Hematopoietic multipotent progenitor cell treated with erythropoietin and hydrocortisone succinate and interleukin-3 and kit ligand, for 8 days (in vitro differentiated cells): ENCODE measurements at regions not wholly inside any gene's neighbourhood (a gene's known extent, or its start where the extent isn't known, plus 50 kb on each side); places are given as distances from the start of the nearest gene placed in this dataset.
"Not testable (repeated sequence)": the region's sequence is repeated elsewhere in the genome, so short reads cannot be mapped to it uniquely, and the experiment has no call there.

Experiments
- DNase-seq: peaks from one replicate; pipeline ENCODE4 v3.0.0-alpha.2; 2015

GRCh38 chr14:85016496-85016895 is 513.4 kb upstream of the FLRT2 start:
- DNase-seq: no peak

GRCh38 chr14:85023866-85024265 is 506.1 kb upstream of the FLRT2 start:
- not testable (repeated sequence) for DNase-seq

DNA sequence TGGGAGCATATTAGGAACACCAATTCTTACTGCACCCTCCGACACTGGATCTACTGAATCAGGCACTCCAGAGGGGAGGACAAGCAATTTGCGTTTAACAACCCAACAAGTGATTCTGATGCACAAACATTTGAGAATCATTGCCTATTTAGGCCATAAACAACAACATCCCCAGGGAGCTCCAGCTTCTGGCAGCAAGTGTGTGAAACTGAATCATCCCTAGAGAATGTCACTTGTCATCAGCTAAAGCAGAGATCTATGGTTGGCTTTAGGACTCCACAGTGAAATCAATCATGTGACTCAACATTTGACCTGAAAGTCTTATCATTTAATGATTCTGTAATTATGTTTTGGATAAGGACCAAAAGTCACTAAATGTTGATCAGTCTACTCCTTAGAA is 505.0 kb upstream of the FLRT2 start:
- no peak for DNase-seq

GRCh38 chr14:85027681-85028370 is 502.1 kb upstream of the FLRT2 start:
- DNase-seq: no peak

- DNase-seq: no peak
These were observed 492.5 kb upstream of the FLRT2 start for GRCh38 chr14:85037411-85037810.

DNA sequence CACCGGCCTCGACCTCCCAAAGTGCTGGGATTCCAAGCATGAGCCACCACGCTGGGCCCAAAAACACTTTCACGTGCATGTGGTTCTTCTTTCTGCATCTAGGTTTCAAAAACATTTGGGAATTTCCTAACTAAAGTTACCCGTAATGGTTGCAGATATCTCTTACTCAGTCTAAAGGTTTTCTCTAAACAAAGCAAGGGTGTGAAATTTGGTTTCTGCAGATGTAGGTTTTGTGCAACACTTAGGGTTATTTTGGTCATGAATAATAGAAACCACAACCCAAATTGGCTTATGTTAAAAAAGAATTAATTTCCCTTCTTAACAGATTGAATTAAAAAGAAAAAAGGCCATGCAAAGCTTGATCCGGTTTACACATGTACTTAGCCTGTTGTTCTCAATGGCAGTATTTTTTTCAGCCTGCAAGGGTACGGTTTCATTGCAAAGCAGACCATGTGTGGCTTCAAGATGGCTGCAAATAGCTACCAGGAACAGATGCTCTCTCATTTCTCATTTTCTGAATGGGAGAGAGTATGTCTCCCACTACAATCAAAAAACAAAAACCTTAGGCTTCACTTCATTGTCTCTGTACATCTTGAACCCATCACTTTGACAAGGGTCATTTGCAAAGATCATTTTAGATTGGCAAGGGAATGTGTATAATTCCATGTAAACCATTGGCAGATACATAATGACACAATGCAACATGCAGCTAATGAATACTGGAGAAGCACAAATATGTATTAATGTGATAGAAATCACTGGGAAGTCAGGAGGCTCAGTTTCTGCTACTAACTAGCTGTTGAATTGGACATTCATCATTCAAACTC is 491.2 kb upstream of the FLRT2 start:
- no peak for DNase-seq

- DNase-seq: no peak
These were observed 490.7 kb upstream of the FLRT2 start for GRCh38 chr14:85039353-85039626.

- DNase-seq: no peak
These were observed 489.8 kb upstream of the FLRT2 start for GRCh38 chr14:85040046-85040685.

GRCh38 chr14:85041618-85042017 is 488.3 kb upstream of the FLRT2 start:
- DNase-seq: no peak

GRCh38 chr14:85042301-85042700 is 487.6 kb upstream of the FLRT2 start:
- DNase-seq: no peak

DNA sequence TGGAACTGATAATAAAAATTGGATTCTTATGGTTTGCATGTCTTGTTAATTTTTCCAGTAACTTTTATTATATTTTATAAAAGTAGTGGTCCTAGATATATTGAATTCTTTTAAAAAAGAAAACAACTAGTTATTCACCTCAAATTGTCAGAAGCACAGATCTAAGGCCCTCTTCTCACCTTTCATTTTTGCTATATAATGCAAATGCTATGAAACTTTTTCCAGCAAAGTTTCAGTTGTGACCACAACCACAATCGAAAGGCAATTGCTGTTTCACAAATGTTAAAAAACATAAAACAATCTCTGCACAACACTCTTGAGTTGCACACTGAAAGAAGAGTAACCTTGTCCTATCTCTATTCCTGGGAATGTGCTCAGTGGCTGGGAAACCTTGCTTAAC is 479.8 kb upstream of the FLRT2 start:
- DNase-seq: no peak

- no peak for DNase-seq
These were observed 477.3 kb upstream of the FLRT2 start for GRCh38 chr14:85052646-85053045.

DNA sequence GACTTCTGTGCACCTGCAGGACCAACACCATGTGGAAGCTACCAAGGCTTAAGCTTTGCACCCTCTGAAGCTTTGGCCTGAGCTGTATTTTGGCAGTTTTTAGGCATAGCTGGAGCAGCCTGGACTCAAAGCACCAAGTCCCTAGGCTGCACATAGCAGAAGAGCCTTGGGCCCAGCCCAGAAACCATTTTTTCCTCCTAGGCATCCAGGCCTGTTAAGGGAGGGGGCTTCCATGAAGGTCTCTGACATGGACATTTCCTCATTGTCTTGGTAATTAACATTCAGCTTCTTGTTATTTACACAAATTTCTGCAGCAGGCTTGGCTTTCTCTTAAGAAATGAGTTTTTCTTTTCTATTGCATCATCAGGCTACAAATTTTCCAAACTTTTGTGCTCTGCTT is 475.8 kb upstream of the FLRT2 start:
- no peak for DNase-seq

DNA sequence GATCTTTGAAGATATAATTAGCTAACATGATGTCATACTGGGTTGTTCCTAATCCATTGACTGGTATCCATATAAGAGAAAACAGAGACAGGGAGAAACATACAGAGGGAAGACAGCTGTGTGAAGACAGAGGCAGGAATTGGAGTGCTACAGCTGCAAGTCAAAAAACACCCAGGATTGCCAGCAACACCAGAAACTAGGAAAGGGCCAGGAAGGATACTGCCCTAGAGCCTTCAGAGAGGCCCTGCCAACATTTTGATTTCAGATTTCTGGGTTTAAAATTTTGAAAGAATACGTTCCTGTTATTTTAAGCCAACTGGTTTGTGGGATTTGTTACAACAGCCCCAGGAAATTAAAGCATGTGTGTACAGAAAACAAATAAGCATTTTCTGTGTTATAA is 473.7 kb upstream of the FLRT2 start:
- no peak for DNase-seq

DNA sequence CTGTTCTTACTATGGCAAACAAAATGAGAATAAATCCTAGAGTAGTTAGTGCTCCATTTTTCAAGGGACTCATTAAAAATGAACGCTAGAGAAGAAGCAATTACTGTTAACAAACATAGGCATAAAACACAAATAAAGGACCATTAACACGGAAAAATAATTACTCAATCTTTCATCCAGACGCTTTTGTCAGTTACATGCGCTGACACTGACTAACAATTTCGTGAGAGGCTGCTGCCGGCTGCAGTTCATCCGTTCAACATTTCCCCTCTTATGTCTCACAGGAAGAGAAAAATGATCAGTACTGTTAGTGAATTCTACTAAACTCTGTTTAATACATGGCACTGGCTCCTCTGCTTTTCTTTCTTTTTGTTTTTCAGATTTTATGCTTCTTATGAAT is 472.7 kb upstream of the FLRT2 start:
- no peak for DNase-seq

DNA sequence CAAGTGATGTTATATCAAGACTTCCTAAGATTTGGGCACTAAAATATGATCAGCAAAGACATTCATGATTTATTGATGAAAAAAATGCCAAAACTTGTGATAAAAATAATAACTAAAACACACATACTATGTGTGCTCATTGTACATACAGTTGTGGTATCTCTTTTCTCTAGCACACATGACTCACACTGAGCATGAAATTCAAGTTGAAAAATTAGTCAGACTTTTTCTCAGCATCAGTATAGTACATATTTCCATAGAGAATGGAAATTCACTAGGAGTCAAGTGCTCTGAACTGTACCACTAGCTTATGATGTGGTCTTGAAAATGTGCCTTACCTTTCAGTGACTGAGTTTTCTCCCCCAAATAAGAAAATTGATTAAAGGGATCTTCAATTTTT is 471.8 kb upstream of the FLRT2 start:
- no peak for DNase-seq

GRCh38 chr14:85060121-85060520 is 469.8 kb upstream of the FLRT2 start:
- DNase-seq: no peak

GRCh38 chr14:85061256-85061655 is 468.7 kb upstream of the FLRT2 start:
- no peak for DNase-seq

GRCh38 chr14:85063747-85064146 is 466.2 kb upstream of the FLRT2 start:
- no peak for DNase-seq

DNA sequence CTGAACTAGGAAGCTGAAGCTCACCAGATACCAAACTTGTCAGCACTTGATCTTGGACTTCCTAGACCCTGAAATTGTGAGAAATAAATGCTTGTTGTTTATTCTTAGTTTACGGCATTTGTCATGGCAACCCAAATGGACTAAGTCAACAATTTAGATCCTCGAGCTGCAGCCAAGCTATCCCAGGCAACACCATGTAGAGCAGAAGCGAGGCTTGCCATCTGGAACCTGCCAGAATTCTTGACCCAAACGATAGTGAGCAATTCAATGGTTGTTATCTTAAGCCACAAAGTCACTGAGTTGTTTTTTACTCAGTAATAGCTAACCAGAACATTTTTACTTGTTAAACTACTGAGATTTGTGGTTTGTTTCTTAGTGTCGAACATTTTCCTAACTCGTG is 458.5 kb upstream of the FLRT2 start:
- DNase-seq: no peak

- DNase-seq: no peak
These were observed 455.0 kb upstream of the FLRT2 start for GRCh38 chr14:85074955-85075354.

GRCh38 chr14:85075694-85076476 is 454.1 kb upstream of the FLRT2 start:
- DNase-seq: no peak

GRCh38 chr14:85077716-85078115 is 452.2 kb upstream of the FLRT2 start:
- not testable (repeated sequence) for DNase-seq
